ENCODE measurements at regions not wholly inside any gene's neighbourhood (a gene's known extent, or its start where the extent isn't known, plus 50 kb on each side); places are given as distances from the start of the nearest gene placed in this dataset.
A peak's percentile ranks its signal among the peaks of the same experiment; 100 is the strongest.
"Not testable (repeated sequence)": the region's sequence is repeated elsewhere in the genome, so short reads cannot be mapped to it uniquely, and the experiment has no call there.

GRCh38 chr3:27802849-27803248 is 80.7 kb upstream of the EOMES start:
- no TSS peak for BruUV-seq (replicated peaks)
- intact Hi-C loops (cut with micrococcal nuclease; ENCODE audit: unreplicated experiment), result no loop called here
- no peaks in the 10 kb centered on the region for H3F3A ChIP-seq (ENCODE audit: insufficient read depth, low read depth)
- H3K27ac ChIP-seq, result no peak overlapping the region
- H3K9me2 ChIP-seq (ENCODE audit: insufficient read depth), result no peaks in the 10 kb centered on the region
- H3K4me2 ChIP-seq, result no peak overlapping the region
- CTCF ChIA-PET, result no interaction called here
- no peak for DNase-seq
- H3K4me1 ChIP-seq (replicated peaks; ENCODE audit: insufficient read depth), result no peaks in the 10 kb centered on the region
- H3K36me3 ChIP-seq (ENCODE audit: low read depth), result no peaks in the 10 kb centered on the region
- no peaks in the 10 kb centered on the region for H3K27me3 ChIP-seq (ENCODE audit: insufficient read depth, low read depth)
- no peaks in the 10 kb centered on the region for H3K9me3 ChIP-seq (ENCODE audit: insufficient read depth, low read depth)
- no peak overlapping the region for H3K4me3 ChIP-seq
- no peak for TF ChIP-seq CTCF (conservative IDR thresholded peaks at IDR 0.05)
- no peak for TF ChIP-seq EZH2 (IDR thresholded peaks at IDR 0.05; ENCODE audit: low read depth)
- POLR2A ChIA-PET (ENCODE audit: unreplicated experiment), result no interaction called here
- H2AFZ ChIP-seq, result no peak overlapping the region
- no peaks in the 10 kb centered on the region for H3K79me2 ChIP-seq (ENCODE audit: low read depth)
- H4K20me1 ChIP-seq (ENCODE audit: insufficient read depth), result no peaks in the 10 kb centered on the region

GRCh38 chr3:27805282-27805681 is 83.2 kb upstream of the EOMES start:
- no peaks in the 10 kb centered on the region for H3K27me3 ChIP-seq (ENCODE audit: insufficient read depth, low read depth)
- no TSS peak for BruUV-seq (replicated peaks)
- H3K79me2 ChIP-seq (ENCODE audit: low read depth), result no peaks in the 10 kb centered on the region
- H3K4me3 ChIP-seq, result no peak overlapping the region
- H3K9me2 ChIP-seq (ENCODE audit: insufficient read depth), result no peaks in the 10 kb centered on the region
- intact Hi-C loops (cut with micrococcal nuclease; ENCODE audit: unreplicated experiment), result no loop called here
- CTCF ChIA-PET, result no interaction called here
- POLR2A ChIA-PET (ENCODE audit: unreplicated experiment), result no interaction called here
- H3K36me3 ChIP-seq (ENCODE audit: low read depth), result no peaks in the 10 kb centered on the region
- no peak overlapping the region for H3K27ac ChIP-seq
- DNase-seq, result no peak
- TF ChIP-seq CTCF (conservative IDR thresholded peaks at IDR 0.05), result no peak
- no peak for TF ChIP-seq EZH2 (IDR thresholded peaks at IDR 0.05; ENCODE audit: low read depth)
- H3K9me3 ChIP-seq (ENCODE audit: insufficient read depth, low read depth), result no peaks in the 10 kb centered on the region
- no peaks in the 10 kb centered on the region for H4K20me1 ChIP-seq (ENCODE audit: insufficient read depth)
- H3K4me1 ChIP-seq (replicated peaks; ENCODE audit: insufficient read depth), result no peaks in the 10 kb centered on the region
- no peaks in the 10 kb centered on the region for H3F3A ChIP-seq (ENCODE audit: insufficient read depth, low read depth)
- no peak overlapping the region for H2AFZ ChIP-seq
- H3K4me2 ChIP-seq, result no peak overlapping the region

DNA sequence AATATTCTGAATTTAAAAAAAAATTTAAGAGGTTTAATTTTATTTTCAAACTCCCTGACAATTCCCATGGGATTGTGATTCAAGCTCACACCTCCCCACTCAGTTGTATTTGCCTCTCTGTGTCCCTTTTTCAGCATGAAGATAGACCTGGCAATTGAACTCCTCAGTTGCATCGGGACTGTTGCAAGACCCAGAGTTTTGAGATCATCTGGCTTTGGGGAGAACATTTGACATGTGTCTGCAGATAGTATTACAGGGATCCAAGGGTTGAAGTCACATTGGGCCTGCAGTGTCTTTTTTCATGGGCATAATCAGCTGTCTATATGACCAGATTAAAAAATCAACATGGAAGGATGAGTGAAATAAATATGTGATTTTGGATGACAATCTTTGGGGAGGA is 91.1 kb upstream of the EOMES start:
- no peak for DNase-seq
- CTCF ChIA-PET, result no interaction called here
- POLR2A ChIA-PET (ENCODE audit: unreplicated experiment), result no interaction called here

GRCh38 chr3:27821609-27822008 is 99.5 kb upstream of the EOMES start:
- H3K79me2 ChIP-seq (ENCODE audit: low read depth); H3K36me3 ChIP-seq (ENCODE audit: low read depth); H3K9me3 ChIP-seq (ENCODE audit: insufficient read depth, low read depth); H3K27ac ChIP-seq; CTCF ChIA-PET; H3F3A ChIP-seq (ENCODE audit: insufficient read depth, low read depth); intact Hi-C loops (cut with micrococcal nuclease; ENCODE audit: unreplicated experiment); H4K20me1 ChIP-seq (ENCODE audit: insufficient read depth); BruUV-seq (replicated peaks); H3K4me1 ChIP-seq (replicated peaks; ENCODE audit: insufficient read depth); H3K27me3 ChIP-seq (ENCODE audit: insufficient read depth, low read depth); H3K9me2 ChIP-seq (ENCODE audit: insufficient read depth); POLR2A ChIA-PET (ENCODE audit: unreplicated experiment): not testable (repeated sequence)
- Histone ChIP-seq H3K4me2 (peak overlapping the region; percentile 81), H2AFZ (peak overlapping the region; percentile 97), H3K4me3 (peak overlapping the region; percentile 58)
- DNase-seq, result peak in 1 of 2 experiments; percentile 2

More for the DNA sequence above, 91.1 kb upstream of the EOMES start:
- H3K4me3 ChIP-seq, result no peak overlapping the region
- no peaks in the 10 kb centered on the region for H3K79me2 ChIP-seq (ENCODE audit: low read depth)
- H3K27ac ChIP-seq, result no peak overlapping the region
- H3K9me2 ChIP-seq (ENCODE audit: insufficient read depth), result no peaks in the 10 kb centered on the region
- H2AFZ ChIP-seq, result no peak overlapping the region
- H3K27me3 ChIP-seq (ENCODE audit: insufficient read depth, low read depth), result no peaks in the 10 kb centered on the region
- no peaks in the 10 kb centered on the region for H3F3A ChIP-seq (ENCODE audit: insufficient read depth, low read depth)
- no peaks in the 10 kb centered on the region for H4K20me1 ChIP-seq (ENCODE audit: insufficient read depth)
- H3K9me3 ChIP-seq (ENCODE audit: insufficient read depth, low read depth), result no peaks in the 10 kb centered on the region
- TF ChIP-seq EZH2 (IDR thresholded peaks at IDR 0.05; ENCODE audit: low read depth), result no peak
- no peak for TF ChIP-seq CTCF (conservative IDR thresholded peaks at IDR 0.05)
- no peaks in the 10 kb centered on the region for H3K4me1 ChIP-seq (replicated peaks; ENCODE audit: insufficient read depth)
- intact Hi-C loops (cut with micrococcal nuclease; ENCODE audit: unreplicated experiment), result no loop called here
- H3K4me2 ChIP-seq, result no peak overlapping the region
- H3K36me3 ChIP-seq (ENCODE audit: low read depth), result no peaks in the 10 kb centered on the region
- BruUV-seq (replicated peaks), result no TSS peak
